ENCODE measurements at regions not wholly inside any gene's neighbourhood (a gene's known extent, or its start where the extent isn't known, plus 50 kb on each side); places are given as distances from the start of the nearest gene placed in this dataset.

- H2AFZ ChIP-seq (ENCODE audit: low read length), result no peak overlapping the region
- in situ Hi-C loops (cut with HindIII; ENCODE audit: extremely low pct_ligation_motif_present, low pct_unique_long_range_greater_than_20kb) (no loop called here), intact Hi-C loops (cut with micrococcal nuclease; ENCODE audit: unreplicated experiment) (no loop called here)
- BruUV-seq (replicated peaks), result no TSS peak
- no peaks in the 10 kb centered on the region for H3K9me3 ChIP-seq (ENCODE audit: low read length)
- FAIRE-seq, result no peak
- H3K79me2 ChIP-seq (ENCODE audit: insufficient read depth, low read length), result no peaks in the 10 kb centered on the region
- no peak overlapping the region for H3K4me2 ChIP-seq (ENCODE audit: low read depth, low read length)
- no peaks in the 10 kb centered on the region for H3K36me3 ChIP-seq (replicated peaks in 1 of 2; ENCODE audit: control insufficient read depth in 1 of 2, insufficient read depth in 2 of 2, low read length in 2 of 2)
- no peak overlapping the region for H3K9ac ChIP-seq (ENCODE audit: insufficient read depth, low read depth, low read length)
- no peak overlapping the region for H3K27ac ChIP-seq (ENCODE audit: extremely low read length, insufficient read depth, low read length)
- ChIA-PET CTCF (ENCODE audit: low intra/inter-chr PET ratio, low total read pairs) (no interaction called here), POLR2A (no interaction called here)
- WGBS (ENCODE audit: low lambda C conversion rate), result 30% methylated on average over 3 of the region's 4 CpGs
- H3K27me3 ChIP-seq (ENCODE audit: control insufficient read depth in 1 of 2, insufficient read depth in 2 of 2, low read length in 2 of 2), result no peaks in the 10 kb centered on the region
- H3K4me1 ChIP-seq (ENCODE audit: insufficient read depth, low read length), result no peaks in the 10 kb centered on the region
- DNase-seq (ENCODE audit: low spot score), result no peak
- H3K4me3 ChIP-seq (replicated peaks in 1 of 3; ENCODE audit: insufficient read depth in 1 of 3, low read depth in 2 of 3, low read length in 3 of 3), result no peak overlapping the region
- no peaks in the 10 kb centered on the region for H4K20me1 ChIP-seq (ENCODE audit: insufficient read depth, low read length)
- ATAC-seq, result no peak
- TF ChIP-seq ZNF563 (CRISPR knock-in tag; IDR thresholded peaks at IDR 0.05) (no peak), ZNF251 (CRISPR knock-in tag; IDR thresholded peaks at IDR 0.05) (no peak), ATF7-NPFF (CRISPR knock-in tag; IDR thresholded peaks at IDR 0.05; ENCODE audit: low read depth) (no peak), ZFP1 (CRISPR knock-in tag; IDR thresholded peaks at IDR 0.05) (no peak), ZNF841 (CRISPR knock-in tag; IDR thresholded peaks at IDR 0.05; ENCODE audit: borderline replicate concordance) (no peak), ATF3 (CRISPR knock-in tag; IDR thresholded peaks at IDR 0.05) (no peak), ZNF7 (CRISPR knock-in tag; IDR thresholded peaks at IDR 0.05) (no peak), TCF7L2 (IDR thresholded peaks at IDR 0.05; ENCODE audit: low read depth, low read length) (no peak), HNF4A (CRISPR knock-in tag; IDR thresholded peaks at IDR 0.05) (no peak), PRDM15 (CRISPR knock-in tag; IDR thresholded peaks at IDR 0.05) (no peak), HHEX (CRISPR knock-in tag; IDR thresholded peaks at IDR 0.05) (no peak), PLRG1 (conservative IDR thresholded peaks at IDR 0.05) (no peak), JARID2 (CRISPR knock-in tag; IDR thresholded peaks at IDR 0.05; ENCODE audit: insufficient replicate concordance) (no peak), JDP2 (CRISPR knock-in tag; IDR thresholded peaks at IDR 0.05; ENCODE audit: borderline replicate concordance) (no peak), SP2 (CRISPR knock-in tag; IDR thresholded peaks at IDR 0.05) (no peak), KAT2B (IDR thresholded peaks at IDR 0.05; ENCODE audit: borderline replicate concordance, low read depth, low read length) (no peak), ZNF292 (CRISPR knock-in tag; IDR thresholded peaks at IDR 0.05; ENCODE audit: borderline replicate concordance, low read depth) (no peak)
- TF ChIP-seq, protein P1, sequence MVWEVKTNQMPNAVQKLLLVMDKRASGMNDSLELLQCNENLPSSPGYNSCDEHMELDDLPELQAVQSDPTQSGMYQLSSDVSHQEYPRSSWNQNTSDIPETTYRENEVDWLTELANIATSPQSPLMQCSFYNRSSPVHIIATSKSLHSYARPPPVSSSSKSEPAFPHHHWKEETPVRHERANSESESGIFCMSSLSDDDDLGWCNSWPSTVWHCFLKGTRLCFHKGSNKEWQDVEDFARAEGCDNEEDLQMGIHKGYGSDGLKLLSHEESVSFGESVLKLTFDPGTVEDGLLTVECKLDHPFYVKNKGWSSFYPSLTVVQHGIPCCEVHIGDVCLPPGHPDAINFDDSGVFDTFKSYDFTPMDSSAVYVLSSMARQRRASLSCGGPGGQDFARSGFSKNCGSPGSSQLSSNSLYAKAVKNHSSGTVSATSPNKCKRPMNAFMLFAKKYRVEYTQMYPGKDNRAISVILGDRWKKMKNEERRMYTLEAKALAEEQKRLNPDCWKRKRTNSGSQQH (CRISPR knock-in tag; IDR thresholded peaks at IDR 0.05; ENCODE audit: low read depth), result no peak
- TF ChIP-seq, protein P2, sequence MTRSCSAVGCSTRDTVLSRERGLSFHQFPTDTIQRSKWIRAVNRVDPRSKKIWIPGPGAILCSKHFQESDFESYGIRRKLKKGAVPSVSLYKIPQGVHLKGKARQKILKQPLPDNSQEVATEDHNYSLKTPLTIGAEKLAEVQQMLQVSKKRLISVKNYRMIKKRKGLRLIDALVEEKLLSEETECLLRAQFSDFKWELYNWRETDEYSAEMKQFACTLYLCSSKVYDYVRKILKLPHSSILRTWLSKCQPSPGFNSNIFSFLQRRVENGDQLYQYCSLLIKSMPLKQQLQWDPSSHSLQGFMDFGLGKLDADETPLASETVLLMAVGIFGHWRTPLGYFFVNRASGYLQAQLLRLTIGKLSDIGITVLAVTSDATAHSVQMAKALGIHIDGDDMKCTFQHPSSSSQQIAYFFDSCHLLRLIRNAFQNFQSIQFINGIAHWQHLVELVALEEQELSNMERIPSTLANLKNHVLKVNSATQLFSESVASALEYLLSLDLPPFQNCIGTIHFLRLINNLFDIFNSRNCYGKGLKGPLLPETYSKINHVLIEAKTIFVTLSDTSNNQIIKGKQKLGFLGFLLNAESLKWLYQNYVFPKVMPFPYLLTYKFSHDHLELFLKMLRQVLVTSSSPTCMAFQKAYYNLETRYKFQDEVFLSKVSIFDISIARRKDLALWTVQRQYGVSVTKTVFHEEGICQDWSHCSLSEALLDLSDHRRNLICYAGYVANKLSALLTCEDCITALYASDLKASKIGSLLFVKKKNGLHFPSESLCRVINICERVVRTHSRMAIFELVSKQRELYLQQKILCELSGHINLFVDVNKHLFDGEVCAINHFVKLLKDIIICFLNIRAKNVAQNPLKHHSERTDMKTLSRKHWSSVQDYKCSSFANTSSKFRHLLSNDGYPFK (CRISPR knock-in tag; IDR thresholded peaks at IDR 0.05; ENCODE audit: borderline replicate concordance), result no peak
These were observed 105.8 kb upstream of the ARHGAP42 start for GRCh38 chr11:100581318-100581717.
